ENCODE measurements at regions not wholly inside any gene's neighbourhood (a gene's known extent, or its start where the extent isn't known, plus 50 kb on each side); places are given as distances from the start of the nearest gene placed in this dataset.

DNA sequence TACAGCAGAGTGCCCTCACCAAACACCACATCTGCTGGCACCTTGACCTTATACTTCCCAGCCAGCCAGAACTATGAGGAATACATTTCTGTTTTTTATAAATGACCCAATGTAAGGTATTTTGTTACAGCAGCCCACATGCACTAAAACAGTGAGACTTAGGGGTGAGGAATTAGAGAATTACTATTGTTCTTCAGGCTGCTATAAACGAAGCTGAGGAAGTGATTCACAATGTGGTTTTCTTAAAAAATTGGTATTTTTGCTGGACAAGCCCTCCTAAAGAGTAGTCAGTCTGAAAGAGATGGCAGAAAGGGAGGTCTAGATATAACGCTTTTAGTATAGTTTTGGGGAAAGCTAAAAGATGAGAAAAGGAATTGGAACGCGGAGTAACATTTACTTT is 101.0 kb downstream of the SLITRK6 start:
- Histone ChIP-seq H3K9ac (ENCODE audit: low read depth, low read length) (no peak overlapping the region), H4K8ac (ENCODE audit: low read depth in 2 of 2, low read length in 2 of 2) (no peak overlapping the region), H2AK9ac (replicated peaks; ENCODE audit: low read depth, low read length, poor library complexity) (no peak overlapping the region), H3K14ac (replicated peaks; ENCODE audit: low read depth, low read length) (no peak overlapping the region), H4K20me1 (ENCODE audit: insufficient read depth, low read length) (no peaks in the 10 kb centered on the region), H3K9me3 (ENCODE audit: control insufficient read depth, insufficient read depth, low read length) (no peaks in the 10 kb centered on the region), H3K9me1 (ENCODE audit: insufficient read depth, low read length) (no peaks in the 10 kb centered on the region), H2BK120ac (ENCODE audit: low read depth, low read length) (no peak overlapping the region), H3K56ac (ENCODE audit: extremely low read depth, insufficient read depth, low read length) (no peak overlapping the region), H2BK15ac (ENCODE audit: low read depth, low read length) (no peak overlapping the region), H3K4me2 (ENCODE audit: low read depth, low read length) (no peak overlapping the region), H3K4me1 (ENCODE audit: control insufficient read depth, insufficient read depth, low read length) (peaks cover 3% of the 10 kb centered on the region; the same call in 1 of the 2 replicates), H3K18ac (ENCODE audit: low read depth, low read length) (no peak overlapping the region), H2AK5ac (ENCODE audit: low read depth, low read length) (no peak overlapping the region), H3K27me3 (ENCODE audit: control insufficient read depth, insufficient read depth, low read length) (no peaks in the 10 kb centered on the region), H3K23ac (ENCODE audit: low read depth, low read length) (no peak overlapping the region), H2AFZ (replicated peaks; ENCODE audit: low read length, poor library complexity) (no peak overlapping the region), H4K91ac (ENCODE audit: insufficient read depth, low read depth, low read length) (no peak overlapping the region), H3K4ac (ENCODE audit: low read depth, low read length) (no peak overlapping the region), H4K5ac (ENCODE audit: low read depth, low read length) (no peak overlapping the region), H3K79me1 (ENCODE audit: low read depth in 1 of 2, low read length in 2 of 2) (no peaks in the 10 kb centered on the region), H2BK20ac (ENCODE audit: low read depth, low read length) (no peak overlapping the region), H3K27ac (ENCODE audit: insufficient read depth, low read length) (no peak overlapping the region), H2BK5ac (ENCODE audit: low read depth, low read length, poor library complexity, severe bottlenecking) (no peak overlapping the region), H3K36me3 (ENCODE audit: control insufficient read depth, insufficient read depth, low read length) (no peaks in the 10 kb centered on the region), H3K4me3 (ENCODE audit: insufficient read depth, low read depth, low read length) (no peak overlapping the region)
- intact Hi-C loops (cut with micrococcal nuclease), result no loop called here
- dilution Hi-C loops (cut with HindIII; ENCODE audit: low sequenced_read_pairs, unreplicated experiment), result no loop called here
- peak; percentile 27 for DNase-seq
- ChIA-PET CTCF (no interaction called here), POLR2A (ENCODE audit: unreplicated experiment) (interaction anchor here (0.6 kb wide), 2 partner anchors 13 to 1802 kb away, joined by 4 read pairs; no protein-coding TSS in a partner anchor)
- TF ChIP-seq MAFK (IDR thresholded peaks at IDR 0.05; ENCODE audit: low read depth, low read length), result no peak
- no peak for TF ChIP-seq CEBPB (IDR thresholded peaks at IDR 0.05; ENCODE audit: low read depth, low read length)
- no peak for TF ChIP-seq MXI1 (IDR thresholded peaks at IDR 0.05; ENCODE audit: borderline replicate concordance, low read depth, low read length)
- TF ChIP-seq SMC3 (IDR thresholded peaks at IDR 0.05; ENCODE audit: low read depth, low read length), result no peak
- TF ChIP-seq RCOR1 (IDR thresholded peaks at IDR 0.05; ENCODE audit: insufficient replicate concordance, low read length), result no peak
- no peak for TF ChIP-seq FOS (IDR thresholded peaks at IDR 0.05; ENCODE audit: low read depth, low read length)
- TF ChIP-seq MAZ (IDR thresholded peaks at IDR 0.05; ENCODE audit: borderline replicate concordance, low read depth, low read length), result no peak
- TF ChIP-seq POLR2A (IDR thresholded peaks at IDR 0.05; ENCODE audit: low read depth, low read length), result no peak
- TF ChIP-seq RFX5 (IDR thresholded peaks at IDR 0.05; ENCODE audit: low read depth, low read length), result no peak
- TF ChIP-seq, protein P1, sequence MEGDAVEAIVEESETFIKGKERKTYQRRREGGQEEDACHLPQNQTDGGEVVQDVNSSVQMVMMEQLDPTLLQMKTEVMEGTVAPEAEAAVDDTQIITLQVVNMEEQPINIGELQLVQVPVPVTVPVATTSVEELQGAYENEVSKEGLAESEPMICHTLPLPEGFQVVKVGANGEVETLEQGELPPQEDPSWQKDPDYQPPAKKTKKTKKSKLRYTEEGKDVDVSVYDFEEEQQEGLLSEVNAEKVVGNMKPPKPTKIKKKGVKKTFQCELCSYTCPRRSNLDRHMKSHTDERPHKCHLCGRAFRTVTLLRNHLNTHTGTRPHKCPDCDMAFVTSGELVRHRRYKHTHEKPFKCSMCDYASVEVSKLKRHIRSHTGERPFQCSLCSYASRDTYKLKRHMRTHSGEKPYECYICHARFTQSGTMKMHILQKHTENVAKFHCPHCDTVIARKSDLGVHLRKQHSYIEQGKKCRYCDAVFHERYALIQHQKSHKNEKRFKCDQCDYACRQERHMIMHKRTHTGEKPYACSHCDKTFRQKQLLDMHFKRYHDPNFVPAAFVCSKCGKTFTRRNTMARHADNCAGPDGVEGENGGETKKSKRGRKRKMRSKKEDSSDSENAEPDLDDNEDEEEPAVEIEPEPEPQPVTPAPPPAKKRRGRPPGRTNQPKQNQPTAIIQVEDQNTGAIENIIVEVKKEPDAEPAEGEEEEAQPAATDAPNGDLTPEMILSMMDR (conservative IDR thresholded peaks at IDR 0.05; ENCODE audit: low read depth, low read length), result no peak
- no peak for TF ChIP-seq RAD21 (IDR thresholded peaks at IDR 0.05; ENCODE audit: low read length)
- no peak for TF ChIP-seq NFE2L2 (IDR thresholded peaks at IDR 0.05; ENCODE audit: low read depth, low read length)
- no peak for TF ChIP-seq CHD1 (IDR thresholded peaks at IDR 0.05; ENCODE audit: low read depth, low read length)
- TF ChIP-seq, protein P2, sequence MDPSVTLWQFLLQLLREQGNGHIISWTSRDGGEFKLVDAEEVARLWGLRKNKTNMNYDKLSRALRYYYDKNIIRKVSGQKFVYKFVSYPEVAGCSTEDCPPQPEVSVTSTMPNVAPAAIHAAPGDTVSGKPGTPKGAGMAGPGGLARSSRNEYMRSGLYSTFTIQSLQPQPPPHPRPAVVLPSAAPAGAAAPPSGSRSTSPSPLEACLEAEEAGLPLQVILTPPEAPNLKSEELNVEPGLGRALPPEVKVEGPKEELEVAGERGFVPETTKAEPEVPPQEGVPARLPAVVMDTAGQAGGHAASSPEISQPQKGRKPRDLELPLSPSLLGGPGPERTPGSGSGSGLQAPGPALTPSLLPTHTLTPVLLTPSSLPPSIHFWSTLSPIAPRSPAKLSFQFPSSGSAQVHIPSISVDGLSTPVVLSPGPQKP (IDR thresholded peaks at IDR 0.05; ENCODE audit: borderline replicate concordance, low read depth, low read length), result no peak
- TF ChIP-seq BHLHE40 (IDR thresholded peaks at IDR 0.05; ENCODE audit: low read depth, low read length), result no peak
- TF ChIP-seq, protein P3, sequence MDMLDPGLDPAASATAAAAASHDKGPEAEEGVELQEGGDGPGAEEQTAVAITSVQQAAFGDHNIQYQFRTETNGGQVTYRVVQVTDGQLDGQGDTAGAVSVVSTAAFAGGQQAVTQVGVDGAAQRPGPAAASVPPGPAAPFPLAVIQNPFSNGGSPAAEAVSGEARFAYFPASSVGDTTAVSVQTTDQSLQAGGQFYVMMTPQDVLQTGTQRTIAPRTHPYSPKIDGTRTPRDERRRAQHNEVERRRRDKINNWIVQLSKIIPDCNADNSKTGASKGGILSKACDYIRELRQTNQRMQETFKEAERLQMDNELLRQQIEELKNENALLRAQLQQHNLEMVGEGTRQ (IDR thresholded peaks at IDR 0.05; ENCODE audit: low read depth, low read length), result no peak
- ATAC-seq (ENCODE audit: low read depth), result peak; percentile 46
- 31% methylated on average over 4 of the region's 4 CpGs; no CpG with 5 or more reads in 1 of the 2 experiments for WGBS, 2 experiments (ENCODE audit: extremely low coverage in 2 of 2, insufficient read length in 1 of 2)
- no TSS peak for BruUV-seq (replicated peaks)
- in situ Hi-C loops (cut with MboI; ENCODE audit: low sequenced_read_pairs), result no loop called here

All from IMR-90 (cell line).